IMR-90 (cell line): ENCODE measurements at regions not wholly inside any gene's neighbourhood (a gene's known extent, or its start where the extent isn't known, plus 50 kb on each side); places are given as distances from the start of the nearest gene placed in this dataset.

Experiments
- ATAC-seq: fragments of 200-7000 bp; cut with Tn5 transposase; 2 replicates; pipeline ENCODE4 v1.9.1; 2020; ENCODE audit warnings: low read depth, mild to moderate bottlenecking, moderate library complexity
- BruUV-seq: library from RNA; stranded (reverse); fragments of 400-500 nt; replicated peaks from 2 replicates; lab custom pipeline; 2021; lab: Mats Ljungman, UMichigan
- CTCF ChIA-PET: fragments of 300-600 bp; formaldehyde crosslinking; extraction: SDS; loops from one replicate; lab custom pipeline; 2021; ENCODE audit warnings: antibody characterized with exemption; lab: Yijun Ruan, JAX
- POLR2A ChIA-PET: fragments of 300-600 bp; sonication (Branson Sonifier 250); formaldehyde crosslinking; loops from one replicate; lab custom pipeline; 2022; ENCODE audit warnings: antibody characterized with exemption; ENCODE audit not compliant: unreplicated experiment; lab: Charles Lee
- DNase-seq: peaks from one replicate; pipeline ENCODE4 v3.0.0; 2013
- H2AFZ ChIP-seq: replicated peaks from 2 replicates; pipeline ENCODE3; 2013; ENCODE audit warnings: low read length, mild to moderate bottlenecking; ENCODE audit not compliant: poor library complexity
- H2AK5ac ChIP-seq: 2 replicates; pipeline ENCODE4 v1.6.1; 2013; ENCODE audit warnings: low read depth, low read length, inconsistent platforms
- H2AK9ac ChIP-seq: replicated peaks from 2 replicates; pipeline ENCODE3; 2013; ENCODE audit warnings: mild to moderate bottlenecking, low read depth, low read length, moderate library complexity; ENCODE audit not compliant: poor library complexity
- H2BK120ac ChIP-seq: 2 replicates; pipeline ENCODE4 v1.6.1; 2013; ENCODE audit warnings: low read depth, low read length, inconsistent platforms
- H2BK15ac ChIP-seq: 3 replicates; pipeline ENCODE4 v1.6.1; 2013; ENCODE audit warnings: low read depth, low read length, inconsistent platforms
- H2BK20ac ChIP-seq: 2 replicates; pipeline ENCODE4 v1.6.1; 2013; ENCODE audit warnings: low read depth, mild to moderate bottlenecking, inconsistent platforms, low read length, moderate library complexity
- H2BK5ac ChIP-seq: 2 replicates; pipeline ENCODE4 v1.6.1; 2013; ENCODE audit warnings: mild to moderate bottlenecking, low read depth, low read length, inconsistent platforms; ENCODE audit not compliant: poor library complexity, severe bottlenecking
- H3K14ac ChIP-seq: replicated peaks from 2 replicates; pipeline ENCODE4 v1.6.1; 2013; ENCODE audit warnings: low read depth, low read length, inconsistent platforms
- H3K18ac ChIP-seq: 2 replicates; pipeline ENCODE4 v1.6.1; 2013; ENCODE audit warnings: low read depth, low read length, control low read depth
- H3K23ac ChIP-seq: 2 replicates; pipeline ENCODE4 v1.6.1; 2013; ENCODE audit warnings: low read depth, low read length, inconsistent platforms
- H3K27ac ChIP-seq: 2 replicates; pipeline ENCODE4 v1.5.1; 2013; ENCODE audit warnings: mild to moderate bottlenecking, control low read depth, low read length; ENCODE audit not compliant: insufficient read depth
- H3K27me3 ChIP-seq: 2 replicates; pipeline ENCODE4 v1.6.1; 2013; ENCODE audit warnings: low read length; ENCODE audit not compliant: control insufficient read depth, insufficient read depth
- H3K36me3 ChIP-seq: 2 replicates; pipeline ENCODE4 v1.6.1; 2013; ENCODE audit warnings: low read length, mixed read lengths; ENCODE audit not compliant: control insufficient read depth, insufficient read depth
- H3K4ac ChIP-seq: 2 replicates; pipeline ENCODE4 v1.6.1; 2013; ENCODE audit warnings: low read depth, low read length, inconsistent platforms
- H3K4me1 ChIP-seq: 2 replicates; pipeline ENCODE4 v1.6.1; 2013; ENCODE audit warnings: low read length, mixed read lengths; ENCODE audit not compliant: control insufficient read depth, insufficient read depth
- H3K4me2 ChIP-seq: 2 replicates; pipeline ENCODE4 v1.6.1; 2013; ENCODE audit warnings: low read depth, mild to moderate bottlenecking, control low read depth, low read length, moderate library complexity
- H3K4me3 ChIP-seq: 2 replicates; pipeline ENCODE4 v1.5.1; 2013; ENCODE audit warnings: low read depth, mild to moderate bottlenecking, control low read depth, low read length, moderate library complexity; ENCODE audit not compliant: insufficient read depth
- H3K56ac ChIP-seq: 2 replicates; pipeline ENCODE4 v1.6.1; 2013; ENCODE audit warnings: low read length, inconsistent platforms; ENCODE audit not compliant: insufficient read depth; ENCODE audit errors: extremely low read depth
- H3K79me1 ChIP-seq, 2 experiments: 2 replicates each; pipeline ENCODE4 v1.6.1; 2013; ENCODE audit warnings: low read length in 2 of 2, inconsistent platforms in 1 of 2, low read depth in 1 of 2
- H3K9ac ChIP-seq: 2 replicates; pipeline ENCODE4 v1.6.1; 2013; ENCODE audit warnings: low read depth, low read length, control low read depth
- H3K9me1 ChIP-seq: 2 replicates; pipeline ENCODE4 v1.6.1; 2013; ENCODE audit warnings: low read length, inconsistent platforms; ENCODE audit not compliant: insufficient read depth
- H3K9me3 ChIP-seq: 2 replicates; pipeline ENCODE4 v1.6.1; 2013; ENCODE audit warnings: low read length; ENCODE audit not compliant: control insufficient read depth, insufficient read depth
- H4K20me1 ChIP-seq: 2 replicates; pipeline ENCODE4 v1.6.1; 2013; ENCODE audit warnings: low read length, inconsistent platforms; ENCODE audit not compliant: insufficient read depth
- H4K5ac ChIP-seq: 2 replicates; pipeline ENCODE4 v1.6.1; 2013; ENCODE audit warnings: mild to moderate bottlenecking, low read depth, low read length, control low read depth
- H4K8ac ChIP-seq, 2 experiments: 2 replicates each; pipeline ENCODE4 v1.6.1; 2013; ENCODE audit warnings: low read depth in 2 of 2, low read length in 2 of 2, control low read depth in 1 of 2, inconsistent platforms in 1 of 2
- H4K91ac ChIP-seq: 2 replicates; pipeline ENCODE4 v1.6.1; 2013; ENCODE audit warnings: low read depth, low read length, inconsistent platforms; ENCODE audit not compliant: insufficient read depth
- BHLHE40 ChIP-seq: fragments of 150-350 bp; IDR thresholded peaks from 2 replicates; pipeline ENCODE4 v1.6.1; 2016; ENCODE audit warnings: mild to moderate bottlenecking, low read depth, low read length
- CEBPB ChIP-seq: IDR thresholded peaks from 2 replicates; pipeline ENCODE4 v1.6.1; 2012; ENCODE audit warnings: low read depth, low read length, improper control_type of control experiment
- ELK1 ChIP-seq: fragments of 150-350 bp; IDR thresholded peaks from 2 replicates; pipeline ENCODE4 v1.6.1; 2016; ENCODE audit warnings: low read depth, mild to moderate bottlenecking, low read length, moderate library complexity, borderline replicate concordance
- FOS ChIP-seq: fragments of 150-350 bp; IDR thresholded peaks from 2 replicates; pipeline ENCODE4 v1.6.1; 2016; ENCODE audit warnings: low read depth, low read length
- MAFK ChIP-seq: IDR thresholded peaks from 2 replicates; pipeline ENCODE4 v1.6.1; 2012; ENCODE audit warnings: low read depth, low read length, improper control_type of control experiment
- MAZ ChIP-seq: IDR thresholded peaks from 2 replicates; pipeline ENCODE4 v1.6.1; 2012; ENCODE audit warnings: low read depth, mild to moderate bottlenecking, low read length, improper control_type of control experiment, moderate library complexity, borderline replicate concordance
- MXI1 ChIP-seq: IDR thresholded peaks from 2 replicates; pipeline ENCODE4 v1.6.1; 2012; ENCODE audit warnings: low read depth, mild to moderate bottlenecking, low read length, moderate library complexity, borderline replicate concordance
- RAD21 ChIP-seq: IDR thresholded peaks from 2 replicates; pipeline ENCODE4 v1.6.1; 2012; ENCODE audit warnings: low read length, improper control_type of control experiment
- RCOR1 ChIP-seq: IDR thresholded peaks from 2 replicates; pipeline ENCODE4 v1.6.1; 2012; ENCODE audit warnings: mild to moderate bottlenecking, low read length, improper control_type of control experiment; ENCODE audit not compliant: insufficient replicate concordance
- RFX5 ChIP-seq: IDR thresholded peaks from 2 replicates; pipeline ENCODE4 v1.8.0; 2012; ENCODE audit warnings: low read depth, mild to moderate bottlenecking, low read length, moderate library complexity
- SMC3 ChIP-seq: fragments of 150-350 bp; IDR thresholded peaks from 2 replicates; pipeline ENCODE4 v1.6.1; 2016; ENCODE audit warnings: low read depth, mild to moderate bottlenecking, antibody characterized with exemption, low read length, moderate library complexity
- USF2 ChIP-seq: fragments of 150-350 bp; IDR thresholded peaks from 2 replicates; pipeline ENCODE4 v1.6.1; 2017; ENCODE audit warnings: mild to moderate bottlenecking, antibody characterized with exemption, low read length, low read depth
- WGBS, 2 experiments: methylation state at CpG; one replicate each; pipeline versions ENCODE4 v1.1.5 to v1.1.7; 2013; ENCODE audit warnings: missing lambda C conversion rate in 2 of 2; ENCODE audit not compliant: insufficient read length in 1 of 2; ENCODE audit errors: extremely low coverage in 2 of 2; 5-methylcytosine and 5-hydroxymethylcytosine counted together
- dilution Hi-C: fragments of 300-500 bp; cut with HindIII; formaldehyde crosslinking; loops from one replicate; pipeline ENCODE4 v1.14.3; 2018; ENCODE audit warnings: low sequenced_read_pairs; ENCODE audit not compliant: unreplicated experiment
- in situ Hi-C: fragments of 300-500 bp; cut with MboI; formaldehyde crosslinking; loops from 3 replicates; pipeline ENCODE4 v1.14.3; 2019; ENCODE audit warnings: low sequenced_read_pairs, inconsistent platforms, mixed read lengths
- intact Hi-C: fragments of 100-400 bp; cut with micrococcal nuclease; formaldehyde crosslinking; loops from 2 replicates; pipeline ENCODE4 v1.10.0; 2022

GRCh38 chr13:67932991-67933390, 702.9 kb upstream of the PCDH9 start:
- Histone ChIP-seq H3K56ac (no peak overlapping the region), H4K91ac (no peak overlapping the region), H3K18ac (no peak overlapping the region), H3K4me2 (no peak overlapping the region), H3K27ac (no peak overlapping the region), H2AFZ (no peak overlapping the region), H3K9ac (no peak overlapping the region), H4K5ac (no peak overlapping the region), H2AK9ac (no peak overlapping the region), H3K4me1 (no peaks in the 10 kb centered on the region), H3K27me3 (no peaks in the 10 kb centered on the region), H2BK15ac (no peak overlapping the region), H4K20me1 (no peaks in the 10 kb centered on the region), H3K79me1 (no peaks in the 10 kb centered on the region), H3K4me3 (no peak overlapping the region), H2AK5ac (no peak overlapping the region), H3K9me3 (peaks cover 1% of the 10 kb centered on the region; the same call in 1 of the 2 replicates), H4K8ac (no peak overlapping the region), H3K14ac (no peak overlapping the region), H2BK5ac (no peak overlapping the region), H2BK20ac (no peak overlapping the region), H3K9me1 (no peaks in the 10 kb centered on the region), H2BK120ac (no peak overlapping the region), H3K23ac (no peak overlapping the region), H3K36me3 (no peaks in the 10 kb centered on the region), H3K4ac (no peak overlapping the region)
- dilution Hi-C loops = no loop called here
- DNase-seq = no peak
- POLR2A ChIA-PET = no interaction called here
- TF ChIP-seq RCOR1 (no peak), FOS (no peak), RFX5 (no peak), MAZ (no peak), SMC3 (no peak), MAFK (no peak), CEBPB (no peak), RAD21 (no peak), BHLHE40 (no peak), ELK1 (no peak), MXI1 (no peak), USF2 (no peak)
- no TSS peak for BruUV-seq
- 0% methylated on average over 1 of the region's 5 CpGs; no CpG with 5 or more reads in 1 of the 2 experiments for WGBS, 2 experiments
- ATAC-seq = no peak
- in situ Hi-C loops = no loop called here
- intact Hi-C loops = no loop called here
- CTCF ChIA-PET = no interaction called here
